Activated CD4-positive, alpha-beta memory T cell treated with anti-CD3 and anti-CD28 coated beads for 36 hours (primary cell): ENCODE measurements at regions not wholly inside any gene's neighbourhood (a gene's known extent, or its start where the extent isn't known, plus 50 kb on each side); places are given as distances from the start of the nearest gene placed in this dataset.

Experiments
- CTCF ChIA-PET: fragments of 350-600 bp; sonication (Branson Sonifier 250); formaldehyde crosslinking; loops from one replicate; lab custom pipeline; 2021; ENCODE audit warnings: antibody characterized with exemption, inconsistent platforms; lab: Charles Lee
- POLR2A ChIA-PET: fragments of 350-600 bp; sonication (Branson Sonifier 250); formaldehyde crosslinking; loops from one replicate; lab custom pipeline; 2021; ENCODE audit warnings: antibody characterized with exemption; lab: Charles Lee
- DNase-seq: peaks from one replicate; pipeline ENCODE4 v3.0.0-alpha.2; 2020
- H3K27ac Mint-ChIP-seq: one replicate; pipeline ENCODE4 v1.8.0; 2021; ENCODE audit warnings: mixed read lengths
- H3K27me3 Mint-ChIP-seq: one replicate; pipeline ENCODE4 v1.8.0; 2021; ENCODE audit warnings: mixed read lengths
- H3K36me3 Mint-ChIP-seq: one replicate; pipeline ENCODE4 v1.8.0; 2021; ENCODE audit warnings: mixed read lengths
- H3K4me1 Mint-ChIP-seq: one replicate; pipeline ENCODE4 v1.8.0; 2021; ENCODE audit warnings: low read depth, mixed read lengths
- H3K4me3 Mint-ChIP-seq: one replicate; pipeline ENCODE4 v1.8.0; 2021; ENCODE audit warnings: mild to moderate bottlenecking, mixed read lengths
- H3K9me3 Mint-ChIP-seq: one replicate; pipeline ENCODE4 v1.8.0; 2021; ENCODE audit warnings: mixed read lengths
- intact Hi-C: fragments of 100-400 bp; cut with micrococcal nuclease; formaldehyde crosslinking; loops from one replicate; pipeline ENCODE4 v1.15.1; 2023

DNA sequence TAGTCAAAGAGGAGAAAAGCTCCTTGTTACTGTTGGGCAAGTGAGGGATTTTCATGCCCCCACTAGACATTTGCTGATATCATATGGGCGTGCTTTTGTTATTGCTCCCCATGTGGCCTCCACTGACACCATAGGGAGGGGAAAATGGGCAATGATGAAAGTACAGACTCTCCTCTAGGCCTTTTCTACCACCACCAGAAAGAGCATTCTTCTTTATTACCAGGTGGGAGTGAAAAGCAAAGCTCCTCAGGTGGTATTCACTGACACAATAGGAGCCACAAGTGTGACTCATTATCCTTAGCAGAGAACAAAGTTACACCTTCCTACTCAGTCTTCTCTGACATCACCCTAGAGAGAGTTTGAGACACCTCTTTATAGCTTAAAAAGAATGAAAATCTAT lies 667.1 kb downstream of the LTN1 start:
- peaks cover 1% of the 10 kb centered on the region for H3K36me3 Mint-ChIP-seq
- intact Hi-C loops: no loop called here
- no peak overlapping the region for H3K27ac Mint-ChIP-seq
- H3K27me3 Mint-ChIP-seq: peaks cover 2% of the 10 kb centered on the region
- ChIA-PET CTCF (no interaction called here), POLR2A (no interaction called here)
- H3K4me3 Mint-ChIP-seq: no peak overlapping the region
- H3K4me1 Mint-ChIP-seq: no peaks in the 10 kb centered on the region
- peaks cover 27% of the 10 kb centered on the region for H3K9me3 Mint-ChIP-seq
- DNase-seq: no peak

DNA sequence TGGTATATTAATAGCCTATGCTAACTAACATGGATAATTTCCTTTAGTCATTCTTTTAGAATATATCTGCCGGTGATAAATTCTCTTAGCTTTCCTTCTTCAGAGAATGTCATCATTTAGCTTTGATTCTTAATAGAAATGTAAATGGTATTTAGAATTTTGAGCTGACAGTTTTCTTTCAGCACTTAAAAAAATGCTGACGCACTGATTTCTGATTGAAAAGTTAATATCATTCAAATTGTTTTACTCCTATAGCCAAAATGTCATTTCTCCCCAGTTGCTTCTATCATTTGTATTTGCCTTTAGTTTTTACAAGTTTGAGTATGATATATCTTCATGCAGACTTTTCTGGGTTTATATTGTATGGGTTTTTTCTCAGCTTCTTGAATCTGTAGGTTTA lies 668.0 kb downstream of the LTN1 start:
- Mint-ChIP-seq H3K4me1 (no peaks in the 10 kb centered on the region), H3K36me3 (peaks cover 1% of the 10 kb centered on the region), H3K27me3 (no peaks in the 10 kb centered on the region), H3K27ac (no peak overlapping the region), H3K4me3 (no peak overlapping the region), H3K9me3 (peaks cover 25% of the 10 kb centered on the region)
- no peak for DNase-seq
- POLR2A ChIA-PET: no interaction called here
- CTCF ChIA-PET: no interaction called here
- intact Hi-C loops: no loop called here

DNA sequence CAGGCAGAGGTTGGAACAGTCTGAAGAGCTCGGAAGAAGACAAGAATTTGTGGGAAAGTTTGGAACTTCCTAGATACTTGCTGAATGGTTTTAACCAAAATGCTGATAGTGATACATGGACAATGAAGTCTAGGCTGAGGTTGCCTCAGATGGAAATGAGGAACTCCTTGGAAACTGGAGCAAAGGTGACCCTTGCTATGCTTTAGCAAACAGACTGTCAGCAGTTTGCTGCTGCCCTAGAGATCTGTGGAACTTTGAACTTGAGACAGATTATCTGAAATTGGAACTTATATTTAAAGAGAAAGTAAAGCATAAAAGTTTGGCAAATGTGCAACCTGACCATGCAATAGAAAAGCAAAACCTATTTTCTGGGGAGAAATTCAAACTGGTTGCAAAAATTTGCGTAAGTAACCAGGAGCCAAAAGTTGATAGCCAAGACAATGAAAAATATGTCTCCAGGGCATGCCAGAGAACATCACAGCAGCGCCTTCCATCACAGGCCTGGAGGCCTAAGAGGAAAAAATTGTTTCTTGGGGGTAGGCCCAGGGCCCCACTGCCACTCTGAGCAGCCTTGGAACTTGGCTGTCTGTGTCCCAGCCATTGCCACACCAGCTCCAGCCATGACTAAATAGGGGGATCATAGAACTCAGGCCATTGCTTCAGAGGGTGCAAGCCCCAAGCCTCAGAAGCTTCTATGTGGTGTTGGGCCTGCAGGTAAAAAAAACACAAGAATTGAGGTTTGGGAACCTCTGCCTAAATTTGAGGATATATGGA lies 675.3 kb downstream of the LTN1 start:
- Mint-ChIP-seq H3K36me3 (no peaks in the 10 kb centered on the region), H3K27ac (no peak overlapping the region), H3K4me1 (no peaks in the 10 kb centered on the region), H3K4me3 (no peak overlapping the region), H3K9me3 (peaks cover 7% of the 10 kb centered on the region), H3K27me3 (no peaks in the 10 kb centered on the region)
- POLR2A ChIA-PET: no interaction called here
- CTCF ChIA-PET: no interaction called here
- no peak for DNase-seq
- intact Hi-C loops: no loop called here

DNA sequence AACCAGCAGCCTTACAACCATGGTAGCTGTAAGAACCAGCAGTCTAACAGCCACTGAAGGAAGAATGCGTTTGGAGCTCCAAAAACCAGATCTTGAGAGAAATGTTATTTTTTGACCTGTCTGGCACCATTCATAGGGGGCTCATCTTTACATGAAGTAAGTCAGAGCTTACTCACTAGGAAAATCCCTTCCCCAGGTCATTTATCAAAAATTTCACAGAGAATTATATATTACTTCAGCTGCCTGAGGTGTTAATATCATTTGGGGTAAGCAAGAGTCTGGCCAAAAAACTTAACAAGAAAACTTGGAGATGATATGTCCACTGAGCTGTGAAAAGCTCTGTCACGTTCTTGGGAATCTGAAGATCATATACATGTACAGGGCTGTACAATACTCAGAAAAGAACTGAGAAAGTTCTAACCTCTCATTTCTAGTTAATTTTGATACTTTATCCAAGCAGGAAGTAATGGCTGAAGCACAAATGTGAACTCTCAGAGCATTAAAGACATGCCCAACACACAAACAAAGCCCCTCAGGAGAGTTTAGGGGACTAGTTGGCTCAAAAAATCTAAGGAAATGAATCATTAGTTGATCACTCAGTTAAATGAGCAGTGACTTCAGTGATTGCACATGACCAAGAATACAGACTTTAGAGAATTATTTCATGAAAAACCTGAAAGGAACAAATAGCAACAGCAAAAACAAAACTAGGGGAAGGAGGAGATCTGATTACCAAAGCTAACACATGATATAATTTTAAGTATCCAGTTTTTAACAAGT lies 681.1 kb downstream of the LTN1 start:
- intact Hi-C loops: no loop called here
- Mint-ChIP-seq H3K36me3 (no peaks in the 10 kb centered on the region), H3K4me1 (no peaks in the 10 kb centered on the region), H3K27me3 (no peaks in the 10 kb centered on the region), H3K9me3 (peaks cover 9% of the 10 kb centered on the region), H3K4me3 (no peak overlapping the region), H3K27ac (no peak overlapping the region)
- DNase-seq: no peak
- ChIA-PET POLR2A (no interaction called here), CTCF (no interaction called here)

DNA sequence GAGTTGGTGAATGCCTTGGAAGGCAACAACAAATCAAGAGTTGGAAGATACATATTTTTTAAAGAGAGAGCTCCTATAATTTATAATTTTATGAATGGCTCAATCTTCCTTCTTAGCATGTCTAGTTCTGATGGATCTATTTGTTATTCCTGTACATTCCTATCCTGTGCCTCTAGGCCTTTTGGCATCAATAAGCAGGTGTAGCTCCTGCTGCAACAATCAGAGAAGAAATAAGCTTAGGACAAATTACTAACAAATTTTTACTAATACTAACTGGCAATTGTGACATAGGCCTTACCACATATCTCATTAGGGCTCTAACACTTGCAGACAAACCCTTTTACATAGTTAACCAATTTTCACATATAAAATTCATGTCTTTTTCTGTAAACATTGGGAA lies 682.0 kb downstream of the LTN1 start:
- intact Hi-C loops: no loop called here
- H3K9me3 Mint-ChIP-seq: peaks cover 9% of the 10 kb centered on the region

DNA sequence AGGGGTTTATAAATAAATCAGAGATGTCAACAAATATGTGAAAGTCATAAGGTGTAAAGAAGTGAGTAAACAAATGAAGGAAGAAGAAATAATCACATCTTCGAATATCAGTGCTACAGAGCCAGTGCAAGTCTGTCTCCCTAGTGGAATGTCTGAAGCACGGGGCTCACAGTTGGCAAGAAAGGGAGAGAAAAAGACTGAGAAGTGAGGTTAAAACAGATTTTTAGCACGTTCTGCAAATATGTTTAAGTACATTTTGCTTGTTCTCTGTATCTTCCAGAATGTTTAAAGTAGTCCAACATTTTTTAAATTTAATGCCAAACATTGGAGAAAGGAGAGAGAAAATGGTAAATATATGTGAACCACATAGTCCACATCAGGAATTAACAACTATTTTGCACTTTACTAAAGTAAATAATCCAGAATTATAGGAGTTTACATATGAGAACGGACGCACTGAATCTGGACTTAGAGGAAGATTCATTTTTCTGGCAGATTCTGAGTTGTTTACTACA lies 682.4 kb downstream of the LTN1 start:
- H3K27me3 Mint-ChIP-seq: no peaks in the 10 kb centered on the region
- CTCF ChIA-PET: no interaction called here
- no peaks in the 10 kb centered on the region for H3K4me1 Mint-ChIP-seq
- peaks cover 9% of the 10 kb centered on the region for H3K9me3 Mint-ChIP-seq
- no peak overlapping the region for H3K27ac Mint-ChIP-seq
- POLR2A ChIA-PET: no interaction called here
- no peaks in the 10 kb centered on the region for H3K36me3 Mint-ChIP-seq
- H3K4me3 Mint-ChIP-seq: no peak overlapping the region
- intact Hi-C loops: no loop called here
- no peak for DNase-seq

More for the DNA sequence above, 682.0 kb downstream of the LTN1 start:
- Mint-ChIP-seq H3K36me3 (no peaks in the 10 kb centered on the region), H3K27me3 (no peaks in the 10 kb centered on the region), H3K27ac (no peak overlapping the region), H3K4me1 (no peaks in the 10 kb centered on the region), H3K4me3 (no peak overlapping the region)
- ChIA-PET POLR2A (no interaction called here), CTCF (no interaction called here)
- DNase-seq: no peak

DNA sequence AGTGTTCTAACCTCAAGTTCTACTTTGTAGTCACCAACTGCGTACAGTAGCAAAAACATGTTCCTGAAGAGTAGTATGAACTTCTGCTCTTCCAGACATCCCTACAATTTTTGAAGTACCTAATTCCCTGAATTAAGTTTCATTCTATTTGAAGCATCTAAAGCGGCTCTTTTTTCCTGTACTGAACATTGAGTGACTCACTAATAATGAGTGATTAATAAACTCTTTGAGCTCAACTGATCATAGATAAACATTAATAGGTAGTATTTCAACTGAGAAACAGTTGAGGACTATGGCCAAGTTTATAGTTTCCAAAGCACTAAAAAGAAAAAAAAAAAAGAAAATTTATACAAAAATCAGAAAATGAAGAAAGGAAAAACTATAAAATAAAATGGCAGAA lies 683.1 kb downstream of the LTN1 start:
- intact Hi-C loops: no loop called here
- H3K9me3 Mint-ChIP-seq: peaks cover 9% of the 10 kb centered on the region
- H3K4me1 Mint-ChIP-seq: no peaks in the 10 kb centered on the region
- CTCF ChIA-PET: no interaction called here
- no peaks in the 10 kb centered on the region for H3K27me3 Mint-ChIP-seq
- no peaks in the 10 kb centered on the region for H3K36me3 Mint-ChIP-seq
- no peak for DNase-seq
- H3K27ac Mint-ChIP-seq: no peak overlapping the region
- H3K4me3 Mint-ChIP-seq: no peak overlapping the region
- POLR2A ChIA-PET: no interaction called here

DNA sequence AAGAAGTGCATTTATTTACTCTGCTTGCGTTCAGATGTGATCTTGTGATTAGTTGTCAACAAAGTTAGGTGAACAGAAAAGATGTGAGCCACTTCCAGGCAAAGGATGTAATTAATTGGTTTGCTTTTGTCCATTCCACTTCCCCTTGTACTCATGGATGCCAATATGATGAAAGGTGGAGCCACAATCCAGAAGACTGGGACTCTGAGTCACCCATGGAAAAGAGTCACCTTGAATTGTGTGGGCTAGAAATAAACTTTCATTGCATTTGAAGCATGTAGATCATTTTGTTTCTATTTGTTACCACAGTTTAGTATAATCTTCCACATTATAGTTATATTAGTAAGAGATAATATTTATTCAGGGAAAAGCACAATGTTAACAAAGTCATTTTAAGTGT lies 684.2 kb downstream of the LTN1 start:
- CTCF ChIA-PET: no interaction called here
- Mint-ChIP-seq H3K36me3 (no peaks in the 10 kb centered on the region), H3K4me3 (no peak overlapping the region), H3K4me1 (no peaks in the 10 kb centered on the region), H3K9me3 (peaks cover 9% of the 10 kb centered on the region), H3K27me3 (no peaks in the 10 kb centered on the region), H3K27ac (no peak overlapping the region)
- intact Hi-C loops: no loop called here
- no peak for DNase-seq
- POLR2A ChIA-PET: no interaction called here

DNA sequence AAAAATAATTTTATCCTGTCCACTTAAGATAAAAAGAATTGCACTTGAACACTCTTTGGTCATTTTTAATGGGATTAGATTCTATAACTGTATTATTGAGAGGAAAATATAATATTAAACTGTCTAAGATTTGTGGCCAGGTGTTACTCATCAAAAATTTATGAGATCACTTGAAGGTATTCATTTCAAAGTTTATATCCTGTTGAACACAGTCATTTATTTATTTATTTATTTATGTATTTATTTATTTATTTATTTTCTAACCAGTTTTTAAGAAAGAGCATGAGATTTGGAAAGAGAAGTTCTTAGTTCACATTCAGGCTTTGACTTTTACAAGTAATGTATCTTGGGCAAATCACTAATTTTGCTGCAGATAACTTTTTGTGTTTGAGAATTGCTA lies 692.7 kb downstream of the LTN1 start:
- Mint-ChIP-seq H3K27ac (no peak overlapping the region), H3K9me3 (no peaks in the 10 kb centered on the region), H3K27me3 (no peaks in the 10 kb centered on the region), H3K4me1 (no peaks in the 10 kb centered on the region), H3K36me3 (no peaks in the 10 kb centered on the region), H3K4me3 (no peak overlapping the region)
- intact Hi-C loops: no loop called here
- ChIA-PET POLR2A (no interaction called here), CTCF (no interaction called here)
- DNase-seq: no peak

DNA sequence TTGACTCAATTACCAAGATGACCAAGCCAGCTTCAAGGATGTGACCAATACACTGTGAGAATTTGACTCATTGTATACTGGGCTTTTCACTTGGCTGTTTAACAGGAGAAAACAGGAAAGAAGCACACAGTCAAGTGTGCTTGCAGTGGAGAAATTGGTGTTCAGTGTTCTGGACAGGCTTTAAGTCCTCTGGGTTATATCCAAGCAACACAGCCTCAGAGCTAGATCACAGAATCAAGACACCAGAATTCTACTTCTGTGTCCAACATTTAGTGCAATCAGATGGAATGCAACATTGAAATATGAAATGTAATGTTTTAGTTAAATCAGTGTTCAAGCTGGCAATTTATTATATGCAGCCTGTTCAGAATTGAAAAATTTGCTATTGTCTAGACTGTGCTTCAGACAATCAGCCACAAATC lies 694.4 kb downstream of the LTN1 start:
- H3K4me1 Mint-ChIP-seq: no peaks in the 10 kb centered on the region

DNA sequence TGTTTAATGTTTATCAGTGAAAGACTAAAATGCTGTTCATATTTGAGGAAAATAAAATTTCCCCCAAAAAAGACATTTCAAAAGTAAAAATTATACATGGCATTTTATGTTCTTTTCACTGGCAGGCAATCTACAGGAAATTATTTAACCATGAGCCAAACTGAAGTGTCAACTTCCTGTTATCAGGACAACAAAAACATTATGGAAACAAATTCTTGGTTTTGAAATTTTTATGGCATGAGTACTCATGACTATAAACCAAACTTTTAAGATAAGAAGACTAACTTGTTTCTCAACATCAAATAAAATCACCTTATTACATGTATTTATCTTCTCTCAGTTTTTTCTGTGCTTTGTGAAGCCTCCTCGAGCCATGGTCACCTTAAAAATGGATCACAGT lies 698.6 kb downstream of the LTN1 start:
- Mint-ChIP-seq H3K36me3 (no peaks in the 10 kb centered on the region), H3K27ac (no peak overlapping the region), H3K4me1 (no peaks in the 10 kb centered on the region), H3K27me3 (no peaks in the 10 kb centered on the region), H3K9me3 (peaks cover 12% of the 10 kb centered on the region), H3K4me3 (no peak overlapping the region)
- intact Hi-C loops: no loop called here
- POLR2A ChIA-PET: no interaction called here
- CTCF ChIA-PET: no interaction called here
- DNase-seq: no peak

More for the DNA sequence above, 694.4 kb downstream of the LTN1 start:
- intact Hi-C loops: no loop called here
- Mint-ChIP-seq H3K36me3 (no peaks in the 10 kb centered on the region), H3K27ac (no peak overlapping the region), H3K27me3 (no peaks in the 10 kb centered on the region), H3K4me3 (no peak overlapping the region), H3K9me3 (no peaks in the 10 kb centered on the region)
- no peak for DNase-seq
- POLR2A ChIA-PET: no interaction called here
- CTCF ChIA-PET: no interaction called here

DNA sequence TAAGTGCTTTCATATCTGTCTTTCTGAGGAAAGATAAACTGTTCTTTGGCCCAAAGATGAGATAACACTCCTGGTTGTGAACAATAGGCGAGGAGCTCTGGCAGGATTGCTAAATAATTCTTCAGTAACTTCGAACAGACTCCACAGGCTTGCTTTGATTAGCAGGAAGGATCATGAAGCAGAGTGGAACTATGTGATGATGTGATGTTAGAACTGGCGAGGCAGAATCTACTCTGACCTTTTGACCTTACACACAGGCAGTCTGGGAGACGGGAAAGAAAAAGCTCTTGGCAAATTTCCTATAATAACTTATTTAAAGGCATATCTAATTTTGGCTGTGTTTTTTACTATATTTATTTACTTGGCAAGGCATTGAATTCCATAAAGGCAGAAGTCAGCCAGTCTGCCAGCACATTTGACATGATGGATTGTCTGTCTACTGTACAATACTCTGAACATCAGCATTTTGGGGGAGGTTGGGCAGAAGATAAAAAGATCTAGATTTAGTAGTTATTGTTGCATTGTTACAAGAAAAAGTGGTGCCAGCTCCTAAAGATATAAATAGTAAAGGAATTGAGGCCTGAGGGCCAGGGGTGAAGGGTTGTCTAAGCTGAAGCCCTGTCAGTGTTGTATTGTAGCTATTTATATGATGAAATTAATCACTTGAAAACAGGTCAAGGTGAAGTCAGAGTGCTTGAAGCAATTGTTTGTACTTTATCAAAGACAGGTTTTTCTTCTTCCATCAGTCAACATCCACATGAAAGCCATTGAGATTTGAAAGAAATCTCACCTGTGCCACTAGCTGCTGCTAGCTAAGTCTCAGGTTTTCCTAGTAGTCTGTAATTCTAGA lies 708.8 kb downstream of the LTN1 start:
- Mint-ChIP-seq H3K27me3 (no peaks in the 10 kb centered on the region), H3K4me1 (no peaks in the 10 kb centered on the region), H3K36me3 (no peaks in the 10 kb centered on the region), H3K4me3 (no peak overlapping the region), H3K27ac (no peak overlapping the region), H3K9me3 (peaks cover 6% of the 10 kb centered on the region)
- no peak for DNase-seq
- intact Hi-C loops: no loop called here
- ChIA-PET POLR2A (no interaction called here), CTCF (interaction anchor here (1.3 kb wide), 1 partner anchor 462 kb away, joined by 3 read pairs; no protein-coding TSS in a partner anchor)
